ENCODE measurements at regions not wholly inside any gene's neighbourhood (a gene's known extent, or its start where the extent isn't known, plus 50 kb on each side); places are given as distances from the start of the nearest gene placed in this dataset.

DNA sequence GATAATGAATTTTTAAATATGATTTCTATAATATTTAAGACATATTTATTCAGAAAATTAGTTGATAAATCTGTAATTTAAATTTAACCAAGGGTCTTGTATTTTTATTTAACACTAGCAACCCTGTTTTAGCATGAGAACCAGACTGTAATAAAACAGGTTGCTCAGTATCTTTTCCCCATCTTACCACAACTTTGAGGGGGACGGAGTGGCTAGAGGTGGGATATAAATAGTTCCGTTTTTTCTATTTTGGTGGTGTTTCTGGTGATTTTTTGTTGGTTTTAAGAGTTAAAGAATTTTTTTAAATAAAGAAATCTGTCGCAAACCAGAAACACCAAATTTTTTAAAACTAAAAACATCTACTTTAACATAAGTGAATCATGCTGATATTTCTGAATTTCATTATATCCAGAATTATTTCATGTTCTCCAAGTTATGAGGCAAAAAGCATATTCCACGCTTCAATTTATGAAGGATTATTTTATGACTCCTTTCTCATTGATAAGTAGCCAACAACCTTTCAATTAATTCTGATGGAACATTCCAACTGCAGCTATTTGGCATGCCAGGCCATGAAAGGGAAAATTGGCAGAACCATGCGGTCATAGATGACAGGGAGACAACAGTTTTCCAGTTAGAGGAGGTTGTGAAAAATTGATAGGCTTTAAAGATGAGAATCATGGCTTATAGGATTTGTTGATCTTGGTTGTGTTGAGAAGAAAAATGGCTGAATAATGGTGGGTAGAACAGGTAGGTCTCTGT, 151.9 kb upstream of the CARMIL1 start:
- Histone ChIP-seq H3K27ac (ENCODE audit: low read depth in 1 of 2, low read length in 2 of 2) (no peak overlapping the region), H3K27me3 (ENCODE audit: control insufficient read depth in 4 of 4, insufficient read depth in 4 of 4, low read length in 3 of 4) (no peaks in the 10 kb centered on the region), H3K4me3 (ENCODE audit: low read depth in 1 of 3, low read length in 3 of 3) (no peak overlapping the region), H3K36me3 (ENCODE audit: control insufficient read depth in 4 of 4, insufficient read depth in 3 of 4, low read depth in 1 of 4, low read length in 3 of 4) (peaks cover 0 to 4% (median 0%) of the 10 kb centered on the region in 4 donors), H3K4me1 (ENCODE audit: control insufficient read depth in 4 of 4, insufficient read depth in 4 of 4, low read length in 3 of 4) (peaks cover 0 to 6% (median 2%) of the 10 kb centered on the region in 4 donors), H3K9me3 (ENCODE audit: control insufficient read depth in 4 of 4, low read length in 3 of 4) (no peaks in the 10 kb centered on the region), H3K9ac (ENCODE audit: low read depth in 1 of 2, low read length in 2 of 2) (no peak overlapping the region)
- 87% methylated on average over 5 of the region's 5 CpGs for WGBS
- no peak for TF ChIP-seq HNF4G (IDR thresholded peaks at IDR 0.05)
- TF ChIP-seq, protein P1, sequence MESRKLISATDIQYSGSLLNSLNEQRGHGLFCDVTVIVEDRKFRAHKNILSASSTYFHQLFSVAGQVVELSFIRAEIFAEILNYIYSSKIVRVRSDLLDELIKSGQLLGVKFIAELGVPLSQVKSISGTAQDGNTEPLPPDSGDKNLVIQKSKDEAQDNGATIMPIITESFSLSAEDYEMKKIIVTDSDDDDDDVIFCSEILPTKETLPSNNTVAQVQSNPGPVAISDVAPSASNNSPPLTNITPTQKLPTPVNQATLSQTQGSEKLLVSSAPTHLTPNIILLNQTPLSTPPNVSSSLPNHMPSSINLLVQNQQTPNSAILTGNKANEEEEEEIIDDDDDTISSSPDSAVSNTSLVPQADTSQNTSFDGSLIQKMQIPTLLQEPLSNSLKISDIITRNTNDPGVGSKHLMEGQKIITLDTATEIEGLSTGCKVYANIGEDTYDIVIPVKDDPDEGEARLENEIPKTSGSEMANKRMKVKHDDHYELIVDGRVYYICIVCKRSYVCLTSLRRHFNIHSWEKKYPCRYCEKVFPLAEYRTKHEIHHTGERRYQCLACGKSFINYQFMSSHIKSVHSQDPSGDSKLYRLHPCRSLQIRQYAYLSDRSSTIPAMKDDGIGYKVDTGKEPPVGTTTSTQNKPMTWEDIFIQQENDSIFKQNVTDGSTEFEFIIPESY (IDR thresholded peaks at IDR 0.05): no peak
- no peak for TF ChIP-seq RAD21 (IDR thresholded peaks at IDR 0.05)
- TF ChIP-seq FOXA1 (IDR thresholded peaks at IDR 0.05): no peak
- TF ChIP-seq, protein P2, sequence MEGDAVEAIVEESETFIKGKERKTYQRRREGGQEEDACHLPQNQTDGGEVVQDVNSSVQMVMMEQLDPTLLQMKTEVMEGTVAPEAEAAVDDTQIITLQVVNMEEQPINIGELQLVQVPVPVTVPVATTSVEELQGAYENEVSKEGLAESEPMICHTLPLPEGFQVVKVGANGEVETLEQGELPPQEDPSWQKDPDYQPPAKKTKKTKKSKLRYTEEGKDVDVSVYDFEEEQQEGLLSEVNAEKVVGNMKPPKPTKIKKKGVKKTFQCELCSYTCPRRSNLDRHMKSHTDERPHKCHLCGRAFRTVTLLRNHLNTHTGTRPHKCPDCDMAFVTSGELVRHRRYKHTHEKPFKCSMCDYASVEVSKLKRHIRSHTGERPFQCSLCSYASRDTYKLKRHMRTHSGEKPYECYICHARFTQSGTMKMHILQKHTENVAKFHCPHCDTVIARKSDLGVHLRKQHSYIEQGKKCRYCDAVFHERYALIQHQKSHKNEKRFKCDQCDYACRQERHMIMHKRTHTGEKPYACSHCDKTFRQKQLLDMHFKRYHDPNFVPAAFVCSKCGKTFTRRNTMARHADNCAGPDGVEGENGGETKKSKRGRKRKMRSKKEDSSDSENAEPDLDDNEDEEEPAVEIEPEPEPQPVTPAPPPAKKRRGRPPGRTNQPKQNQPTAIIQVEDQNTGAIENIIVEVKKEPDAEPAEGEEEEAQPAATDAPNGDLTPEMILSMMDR (IDR thresholded peaks at IDR 0.05; ENCODE audit: low read depth, low read length, missing input control): no peak
- TF ChIP-seq RXRA (IDR thresholded peaks at IDR 0.05): no peak
- TF ChIP-seq MAX (IDR thresholded peaks at IDR 0.05): no peak
- TF ChIP-seq, protein P3, sequence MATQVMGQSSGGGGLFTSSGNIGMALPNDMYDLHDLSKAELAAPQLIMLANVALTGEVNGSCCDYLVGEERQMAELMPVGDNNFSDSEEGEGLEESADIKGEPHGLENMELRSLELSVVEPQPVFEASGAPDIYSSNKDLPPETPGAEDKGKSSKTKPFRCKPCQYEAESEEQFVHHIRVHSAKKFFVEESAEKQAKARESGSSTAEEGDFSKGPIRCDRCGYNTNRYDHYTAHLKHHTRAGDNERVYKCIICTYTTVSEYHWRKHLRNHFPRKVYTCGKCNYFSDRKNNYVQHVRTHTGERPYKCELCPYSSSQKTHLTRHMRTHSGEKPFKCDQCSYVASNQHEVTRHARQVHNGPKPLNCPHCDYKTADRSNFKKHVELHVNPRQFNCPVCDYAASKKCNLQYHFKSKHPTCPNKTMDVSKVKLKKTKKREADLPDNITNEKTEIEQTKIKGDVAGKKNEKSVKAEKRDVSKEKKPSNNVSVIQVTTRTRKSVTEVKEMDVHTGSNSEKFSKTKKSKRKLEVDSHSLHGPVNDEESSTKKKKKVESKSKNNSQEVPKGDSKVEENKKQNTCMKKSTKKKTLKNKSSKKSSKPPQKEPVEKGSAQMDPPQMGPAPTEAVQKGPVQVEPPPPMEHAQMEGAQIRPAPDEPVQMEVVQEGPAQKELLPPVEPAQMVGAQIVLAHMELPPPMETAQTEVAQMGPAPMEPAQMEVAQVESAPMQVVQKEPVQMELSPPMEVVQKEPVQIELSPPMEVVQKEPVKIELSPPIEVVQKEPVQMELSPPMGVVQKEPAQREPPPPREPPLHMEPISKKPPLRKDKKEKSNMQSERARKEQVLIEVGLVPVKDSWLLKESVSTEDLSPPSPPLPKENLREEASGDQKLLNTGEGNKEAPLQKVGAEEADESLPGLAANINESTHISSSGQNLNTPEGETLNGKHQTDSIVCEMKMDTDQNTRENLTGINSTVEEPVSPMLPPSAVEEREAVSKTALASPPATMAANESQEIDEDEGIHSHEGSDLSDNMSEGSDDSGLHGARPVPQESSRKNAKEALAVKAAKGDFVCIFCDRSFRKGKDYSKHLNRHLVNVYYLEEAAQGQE (IDR thresholded peaks at IDR 0.05): no peak
- no peak for TF ChIP-seq GABPA (IDR thresholded peaks at IDR 0.05 in 1 of 2, conservative IDR thresholded peaks at IDR 0.05 in 1 of 2)
- no peak for TF ChIP-seq EGR1 (IDR thresholded peaks at IDR 0.05; ENCODE audit: low read depth in 2 of 2)
- TF ChIP-seq JUND (IDR thresholded peaks at IDR 0.05): no peak
- TF ChIP-seq YY1 (IDR thresholded peaks at IDR 0.05): no peak
- TF ChIP-seq HNF4A (conservative IDR thresholded peaks at IDR 0.05): no peak
- TF ChIP-seq NR2F2 (IDR thresholded peaks at IDR 0.05): no peak
- no peak for TF ChIP-seq TAF1 (conservative IDR thresholded peaks at IDR 0.05)
- no peak for TF ChIP-seq SP1 (IDR thresholded peaks at IDR 0.05)
- TF ChIP-seq, protein P4, sequence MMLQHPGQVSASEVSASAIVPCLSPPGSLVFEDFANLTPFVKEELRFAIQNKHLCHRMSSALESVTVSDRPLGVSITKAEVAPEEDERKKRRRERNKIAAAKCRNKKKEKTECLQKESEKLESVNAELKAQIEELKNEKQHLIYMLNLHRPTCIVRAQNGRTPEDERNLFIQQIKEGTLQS (IDR thresholded peaks at IDR 0.05): no peak
- no peak for DNase-seq (ENCODE audit: low spot score)

All from liver (tissue), 8 donors.